Sigmoid colon (tissue), 6 donors: ENCODE measurements at regions not wholly inside any gene's neighbourhood (a gene's known extent, or its start where the extent isn't known, plus 50 kb on each side); places are given as distances from the start of the nearest gene placed in this dataset.

Source experiments
- DNase-seq: peaks from one replicate; pipeline ENCODE4 v3.0.0-alpha.2; 2019
- H3K27ac ChIP-seq, 4 donors: fragments of 200-600 bp; sonication (generic); one replicate each; pipeline ENCODE4 v1.5.1; 2016 to 2019; ENCODE audit warnings: mild to moderate bottlenecking in 1 of 4
- H3K27me3 ChIP-seq, 3 donors: fragments of 200-600 bp; sonication (generic); one replicate each; pipeline ENCODE4 v1.5.1; 2019; ENCODE audit warnings: mild to moderate bottlenecking in 1 of 3
- H3K36me3 ChIP-seq, 4 donors: fragments of 200-600 bp; sonication (generic); one replicate each; pipeline ENCODE4 v1.5.1; 2016 to 2019
- H3K4me1 ChIP-seq, 4 donors: fragments of 200-600 bp; sonication (generic); one replicate each; pipeline ENCODE4 v1.5.1; 2017 to 2019
- H3K4me3 ChIP-seq, 4 donors: fragments of 200-600 bp; sonication (generic); one replicate each; pipeline ENCODE4 v1.5.1; 2017 to 2019; ENCODE audit warnings: mild to moderate bottlenecking in 2 of 4, moderate library complexity in 1 of 4
- H3K9me3 ChIP-seq, 4 donors: fragments of 200-600 bp in 3 of 4; sonication (generic) in 3 of 4; one replicate each; pipeline versions ENCODE4 v1.5.1 to v1.6.1; 2013 to 2019
- EP300 ChIP-seq, 4 donors: sonication (generic); formaldehyde crosslinking; IDR thresholded peaks; one replicate each; pipeline ENCODE4 v1.6.1; 2017; ENCODE audit warnings: antibody characterized with exemption in 4 of 4
- POLR2A ChIP-seq, 2 donors: fragments of 450-650 bp; IDR thresholded peaks; one replicate each; pipeline ENCODE4 v1.6.1; 2016; ENCODE audit warnings: antibody characterized with exemption in 2 of 2, mild to moderate bottlenecking in 2 of 2, moderate library complexity in 2 of 2
- POLR2AphosphoS5 ChIP-seq, 4 donors: sonication (generic); formaldehyde crosslinking; IDR thresholded peaks; one replicate each; pipeline ENCODE4 v1.6.1; 2017; ENCODE audit warnings: antibody characterized with exemption in 4 of 4
- WGBS, 2 donors: extraction: QIAGEN DNeasy Blood & Tissue Kit; methylation state at CpG; one replicate each; pipeline ENCODE4 v1.1.7; 2013; 5-methylcytosine and 5-hydroxymethylcytosine counted together
- intact Hi-C: fragments of 100-400 bp; cut with DNase I; formaldehyde crosslinking; loops from one replicate; pipeline ENCODE4 v1.15.1; 2023
- TF ChIP-seq, protein P1 (sequence below), 4 experiments: fragments of 450-650 bp in 3 of 4; fragments of 200-600 bp in 1 of 4; IDR thresholded peaks; one replicate each; pipeline ENCODE4 v1.5.1; 2016 to 2019; ENCODE audit warnings: antibody characterized with exemption in 4 of 4, mild to moderate bottlenecking in 3 of 4, moderate library complexity in 2 of 4
- donor health status: healthy with polysubstance abuse.
- donor health status: healthy.

GRCh38 chr10:130430291-130430690 is 294.1 kb downstream of the GLRX3 start:
- Histone ChIP-seq H3K4me3 (no peak overlapping the region), H3K9me3 (no peaks in the 10 kb centered on the region), H3K27ac (no peak overlapping the region), H3K36me3 (no peaks in the 10 kb centered on the region), H3K27me3 (no peaks in the 10 kb centered on the region), H3K4me1 (no peaks in the 10 kb centered on the region)
- intact Hi-C loops = no loop called here
- WGBS, 2 donors = 77 to 81% methylated on average over 4 of the region's 4 CpGs
- DNase-seq = no peak
- TF ChIP-seq EP300 (IDR thresholded peaks at IDR 0.05) = no peak
- TF ChIP-seq POLR2AphosphoS5 (IDR thresholded peaks at IDR 0.05) = no peak
- TF ChIP-seq POLR2A (IDR thresholded peaks at IDR 0.05) = no peak
- TF ChIP-seq, protein P1, sequence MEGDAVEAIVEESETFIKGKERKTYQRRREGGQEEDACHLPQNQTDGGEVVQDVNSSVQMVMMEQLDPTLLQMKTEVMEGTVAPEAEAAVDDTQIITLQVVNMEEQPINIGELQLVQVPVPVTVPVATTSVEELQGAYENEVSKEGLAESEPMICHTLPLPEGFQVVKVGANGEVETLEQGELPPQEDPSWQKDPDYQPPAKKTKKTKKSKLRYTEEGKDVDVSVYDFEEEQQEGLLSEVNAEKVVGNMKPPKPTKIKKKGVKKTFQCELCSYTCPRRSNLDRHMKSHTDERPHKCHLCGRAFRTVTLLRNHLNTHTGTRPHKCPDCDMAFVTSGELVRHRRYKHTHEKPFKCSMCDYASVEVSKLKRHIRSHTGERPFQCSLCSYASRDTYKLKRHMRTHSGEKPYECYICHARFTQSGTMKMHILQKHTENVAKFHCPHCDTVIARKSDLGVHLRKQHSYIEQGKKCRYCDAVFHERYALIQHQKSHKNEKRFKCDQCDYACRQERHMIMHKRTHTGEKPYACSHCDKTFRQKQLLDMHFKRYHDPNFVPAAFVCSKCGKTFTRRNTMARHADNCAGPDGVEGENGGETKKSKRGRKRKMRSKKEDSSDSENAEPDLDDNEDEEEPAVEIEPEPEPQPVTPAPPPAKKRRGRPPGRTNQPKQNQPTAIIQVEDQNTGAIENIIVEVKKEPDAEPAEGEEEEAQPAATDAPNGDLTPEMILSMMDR (IDR thresholded peaks at IDR 0.05) = no peak

DNA sequence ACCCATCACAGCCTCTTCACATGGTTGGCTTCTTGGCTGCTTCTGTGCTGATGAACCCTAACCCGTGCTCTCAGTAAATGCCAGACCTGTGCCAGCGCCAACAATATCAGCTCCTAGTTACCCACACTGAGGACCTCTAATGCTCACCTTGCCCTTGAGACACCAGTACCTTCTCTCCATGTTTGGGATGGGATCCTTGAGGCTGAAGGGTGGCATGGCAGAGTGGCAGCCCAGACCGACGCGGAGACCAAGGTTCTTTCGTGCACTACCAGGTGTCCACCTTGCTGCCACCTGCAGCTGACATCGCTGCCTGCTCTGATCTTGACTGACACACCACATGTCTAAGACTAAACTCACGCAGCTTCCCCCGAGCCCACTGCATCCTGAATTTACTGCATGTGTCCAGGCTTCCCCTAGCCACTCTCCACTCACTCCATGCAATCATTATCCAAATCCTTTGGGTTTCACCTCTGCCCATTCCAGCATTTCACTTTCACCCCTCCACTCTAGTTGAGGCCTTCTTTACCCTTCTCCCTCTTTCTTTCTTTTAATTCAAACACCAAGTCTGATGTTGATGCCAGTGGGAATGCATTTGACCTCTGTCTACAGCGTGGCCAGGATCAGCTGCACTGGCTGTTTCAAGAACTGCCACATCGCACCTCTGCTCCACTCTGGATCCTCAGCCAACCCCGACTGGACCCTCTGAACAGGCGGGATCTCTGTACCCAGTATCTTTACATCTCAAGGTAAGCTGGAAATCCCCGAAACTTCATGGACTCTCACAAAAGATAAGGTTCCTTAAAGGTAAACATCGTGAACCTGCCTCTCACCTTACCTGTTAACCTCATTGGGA is 294.9 kb downstream of the GLRX3 start:
- 83 to 88% methylated on average over 15 of the region's 15 CpGs for WGBS, 2 donors
- Histone ChIP-seq H3K4me1 (no peaks in the 10 kb centered on the region), H3K27me3 (no peaks in the 10 kb centered on the region), H3K9me3 (no peaks in the 10 kb centered on the region), H3K36me3 (no peaks in the 10 kb centered on the region), H3K27ac (no peak overlapping the region), H3K4me3 (no peak overlapping the region)
- peak; percentile 48 for DNase-seq
- no peak for TF ChIP-seq EP300 (IDR thresholded peaks at IDR 0.05)
- TF ChIP-seq, protein P1 (IDR thresholded peaks at IDR 0.05) = no peak
- intact Hi-C loops = no loop called here

DNA sequence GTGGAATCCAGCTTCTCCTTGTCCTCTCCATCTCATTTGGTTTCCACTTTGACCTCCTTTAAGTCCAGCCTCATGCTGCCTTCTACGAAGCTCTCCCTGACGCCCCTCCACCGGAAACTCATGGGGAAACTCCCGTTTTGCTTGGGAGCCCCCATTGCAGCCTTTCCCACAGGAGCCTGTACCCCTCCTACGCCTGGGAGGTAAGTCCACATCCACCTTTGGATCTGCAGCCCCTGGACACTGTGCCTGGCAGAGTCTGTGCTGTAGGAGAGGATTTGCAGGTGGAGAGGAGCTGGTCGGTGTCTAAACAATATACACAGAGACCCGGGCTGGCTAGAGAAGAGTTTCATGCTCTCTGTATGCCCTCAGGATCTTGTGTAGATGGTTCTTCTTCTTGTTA is 296.1 kb downstream of the GLRX3 start:
- Histone ChIP-seq H3K36me3 (no peaks in the 10 kb centered on the region), H3K27me3 (no peaks in the 10 kb centered on the region), H3K9me3 (no peaks in the 10 kb centered on the region), H3K4me1 (no peaks in the 10 kb centered on the region), H3K27ac (no peak overlapping the region), H3K4me3 (no peak overlapping the region)
- TF ChIP-seq, protein P1 (IDR thresholded peaks at IDR 0.05) = no peak
- no peak for TF ChIP-seq EP300 (IDR thresholded peaks at IDR 0.05)
- no peak for TF ChIP-seq POLR2A (IDR thresholded peaks at IDR 0.05)
- TF ChIP-seq POLR2AphosphoS5 (IDR thresholded peaks at IDR 0.05) = no peak
- DNase-seq = no peak
- 79 to 80% methylated on average over 7 of the region's 7 CpGs for WGBS, 2 donors
- intact Hi-C loops = no loop called here

DNA sequence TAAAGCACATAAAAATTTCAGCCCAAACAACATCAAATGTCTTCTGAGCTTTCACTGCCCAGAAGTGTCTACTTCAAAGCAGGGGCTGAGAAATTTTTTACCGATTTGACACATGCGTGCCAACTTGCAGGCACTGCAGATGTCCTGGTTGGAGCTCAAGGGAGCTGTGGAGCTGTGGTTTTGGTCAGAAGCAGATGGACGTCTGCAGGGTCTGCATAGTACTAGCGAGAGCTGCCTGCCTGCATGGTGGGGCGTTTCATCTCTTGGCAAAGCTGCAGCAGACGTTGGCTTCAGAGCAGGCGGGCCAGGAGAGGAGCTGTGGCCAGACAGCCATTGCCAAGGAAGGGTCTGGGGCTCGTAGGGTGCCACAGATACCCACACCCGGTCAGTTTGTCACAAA is 296.7 kb downstream of the GLRX3 start:
- no peak for TF ChIP-seq POLR2AphosphoS5 (IDR thresholded peaks at IDR 0.05)
- Histone ChIP-seq H3K27ac (no peak overlapping the region), H3K36me3 (no peaks in the 10 kb centered on the region), H3K4me1 (no peaks in the 10 kb centered on the region), H3K27me3 (no peaks in the 10 kb centered on the region), H3K4me3 (no peak overlapping the region), H3K9me3 (no peaks in the 10 kb centered on the region)
- no peak for DNase-seq
- WGBS, 2 donors = 73 to 82% methylated on average over 9 of the region's 9 CpGs
- intact Hi-C loops = no loop called here

DNA sequence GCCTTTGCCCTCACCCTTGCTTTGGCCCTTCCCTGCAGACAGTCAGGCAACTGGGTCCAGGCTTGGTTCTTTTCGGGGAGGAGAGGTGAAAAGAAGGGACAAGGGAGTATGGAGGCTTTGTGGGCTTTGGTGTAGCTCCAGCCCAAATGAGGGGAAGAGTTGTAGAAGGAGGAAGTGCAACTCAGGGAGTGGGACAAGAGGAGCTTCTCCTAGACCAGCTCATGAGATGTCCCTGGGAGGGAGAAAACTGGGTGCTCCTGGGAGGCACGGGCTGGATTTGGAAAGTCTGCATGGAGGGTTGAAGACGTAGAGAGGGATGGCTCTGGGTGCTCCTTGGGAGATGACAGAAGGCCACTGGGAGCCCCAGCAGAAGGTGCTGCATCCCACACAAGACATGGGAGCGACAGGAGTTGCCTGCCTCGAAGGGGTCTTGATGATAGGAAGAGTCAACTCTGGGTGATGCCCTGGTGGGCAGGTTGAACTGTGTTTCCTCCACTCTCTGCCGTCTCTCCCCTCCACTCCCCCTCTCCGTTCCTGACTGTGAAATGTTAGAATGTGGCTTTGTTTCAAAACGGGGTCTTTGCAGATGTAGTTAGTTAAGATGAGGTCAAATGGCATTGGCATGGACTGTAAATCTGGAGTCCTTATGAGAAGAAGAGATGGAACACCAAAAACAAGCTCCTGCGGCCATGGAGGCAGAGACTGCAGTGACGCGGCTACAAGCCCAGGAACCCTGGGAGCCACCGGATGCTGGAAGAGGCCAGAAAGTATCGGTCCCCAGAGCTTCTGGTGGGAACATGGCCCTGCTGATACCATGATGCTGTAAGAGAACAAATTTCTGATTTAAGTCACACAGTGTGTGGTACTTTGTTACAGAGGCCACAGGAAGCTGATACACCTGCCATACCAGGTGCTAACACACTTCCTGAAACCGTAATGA is 298.5 kb downstream of the GLRX3 start:
- Histone ChIP-seq H3K4me3 (no peak overlapping the region), H3K4me1 (no peaks in the 10 kb centered on the region), H3K27me3 (no peaks in the 10 kb centered on the region), H3K36me3 (no peaks in the 10 kb centered on the region), H3K27ac (no peak overlapping the region), H3K9me3 (no peaks in the 10 kb centered on the region)
- whole genome bisulfite sequencing, 2 donors = 77 to 79% methylated on average over 14 of the region's 14 CpGs
- intact Hi-C loops = no loop called here
- no peak for DNase-seq
- TF ChIP-seq POLR2A (IDR thresholded peaks at IDR 0.05) (no peak), POLR2AphosphoS5 (IDR thresholded peaks at IDR 0.05) (no peak), EP300 (IDR thresholded peaks at IDR 0.05) (no peak)
- TF ChIP-seq, protein P1 (IDR thresholded peaks at IDR 0.05) = no peak
